Left ventricle myocardium inferior (tissue), 1 donor: ENCODE measurements at regions not wholly inside any gene's neighbourhood (a gene's known extent, or its start where the extent isn't known, plus 50 kb on each side); places are given as distances from the start of the nearest gene placed in this dataset.

Experiments used
- DNase-seq: peaks from one replicate; pipeline ENCODE4 v3.0.0-alpha.2; 2020
- H3K27ac ChIP-seq: fragments of 200-600 bp; replicated peaks from 2 replicates; pipeline ENCODE4 v1.8.0; 2021
- H3K27me3 ChIP-seq: fragments of 200-600 bp; 2 replicates; pipeline ENCODE4 v1.8.0; 2021; ENCODE audit warnings: low read depth
- H3K36me3 ChIP-seq: fragments of 200-600 bp; 2 replicates; pipeline ENCODE4 v1.8.0; 2021
- H3K4me1 ChIP-seq: fragments of 200-600 bp; 2 replicates; pipeline ENCODE4 v1.8.0; 2021
- H3K4me3 ChIP-seq: fragments of 200-600 bp; 2 replicates; pipeline ENCODE4 v1.8.0; 2021; ENCODE audit warnings: mild to moderate bottlenecking, moderate library complexity
- H3K9me3 ChIP-seq: fragments of 200-600 bp; replicated peaks from 2 replicates; pipeline ENCODE4 v1.8.0; 2021
- intact Hi-C: fragments of 100-400 bp; cut with micrococcal nuclease; formaldehyde crosslinking; loops from one replicate; pipeline ENCODE4 v1.11.0; 2022
- TF ChIP-seq, protein P1 (sequence below): fragments of 200-600 bp; IDR thresholded peaks from 2 replicates; pipeline ENCODE4 v1.8.0; 2021; ENCODE audit warnings: antibody characterized with exemption, mild to moderate bottlenecking, borderline replicate concordance
- donor health status: DM: no; HTN: yes; CAD: no; lungs with severe emphysema.

DNA sequence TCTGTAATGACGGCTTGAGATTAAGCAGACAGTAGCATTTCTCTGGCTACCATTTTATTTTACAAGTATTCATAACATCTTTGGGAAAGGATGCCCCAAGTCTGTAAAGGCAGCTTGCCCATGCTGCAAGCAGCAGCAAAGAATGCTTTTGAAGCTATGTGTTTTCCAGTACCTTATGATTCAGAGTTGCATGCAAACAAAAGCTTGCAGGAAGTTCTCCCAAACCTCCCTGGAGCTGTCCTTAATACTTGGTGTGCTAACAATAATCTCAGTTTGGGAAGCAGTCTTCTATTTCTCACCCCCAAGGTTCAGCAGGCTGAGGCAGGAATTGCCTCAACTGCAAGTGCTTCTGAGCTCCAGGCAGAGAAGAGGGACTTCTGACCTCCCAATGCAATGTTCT is 60.8 kb downstream of the CCNA1 start:
- no peak overlapping the region for H3K27ac ChIP-seq
- H3K4me3 ChIP-seq: no peak overlapping the region
- H3K4me1 ChIP-seq: no peaks in the 10 kb centered on the region
- peaks cover 3% of the 10 kb centered on the region for H3K27me3 ChIP-seq
- TF ChIP-seq, protein P1, sequence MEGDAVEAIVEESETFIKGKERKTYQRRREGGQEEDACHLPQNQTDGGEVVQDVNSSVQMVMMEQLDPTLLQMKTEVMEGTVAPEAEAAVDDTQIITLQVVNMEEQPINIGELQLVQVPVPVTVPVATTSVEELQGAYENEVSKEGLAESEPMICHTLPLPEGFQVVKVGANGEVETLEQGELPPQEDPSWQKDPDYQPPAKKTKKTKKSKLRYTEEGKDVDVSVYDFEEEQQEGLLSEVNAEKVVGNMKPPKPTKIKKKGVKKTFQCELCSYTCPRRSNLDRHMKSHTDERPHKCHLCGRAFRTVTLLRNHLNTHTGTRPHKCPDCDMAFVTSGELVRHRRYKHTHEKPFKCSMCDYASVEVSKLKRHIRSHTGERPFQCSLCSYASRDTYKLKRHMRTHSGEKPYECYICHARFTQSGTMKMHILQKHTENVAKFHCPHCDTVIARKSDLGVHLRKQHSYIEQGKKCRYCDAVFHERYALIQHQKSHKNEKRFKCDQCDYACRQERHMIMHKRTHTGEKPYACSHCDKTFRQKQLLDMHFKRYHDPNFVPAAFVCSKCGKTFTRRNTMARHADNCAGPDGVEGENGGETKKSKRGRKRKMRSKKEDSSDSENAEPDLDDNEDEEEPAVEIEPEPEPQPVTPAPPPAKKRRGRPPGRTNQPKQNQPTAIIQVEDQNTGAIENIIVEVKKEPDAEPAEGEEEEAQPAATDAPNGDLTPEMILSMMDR: no peak
- DNase-seq: no peak
- H3K36me3 ChIP-seq: no peaks in the 10 kb centered on the region
- H3K9me3 ChIP-seq: no peaks in the 10 kb centered on the region
- intact Hi-C loops: no loop called here

DNA sequence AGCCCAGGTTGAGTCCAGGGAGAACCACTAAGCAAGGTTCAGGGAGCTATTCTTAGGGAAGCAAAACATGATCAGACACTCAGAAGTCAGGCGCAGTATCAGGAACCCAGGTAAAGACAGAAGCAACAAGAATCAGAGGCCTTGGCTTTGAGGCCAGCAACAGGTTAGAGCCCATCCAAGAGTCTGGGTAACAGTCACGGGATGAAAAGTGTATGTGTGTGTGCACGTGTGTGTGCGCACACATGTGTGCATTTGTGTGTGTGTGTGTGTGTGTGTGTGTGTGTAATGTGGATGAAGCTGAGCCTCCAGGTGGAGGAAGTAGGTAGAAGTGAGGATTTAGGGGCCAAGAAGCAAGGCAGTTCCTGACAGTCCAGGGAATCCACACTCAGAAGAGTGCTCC is 63.1 kb downstream of the CCNA1 start:
- H3K4me1 ChIP-seq: no peaks in the 10 kb centered on the region
- TF ChIP-seq, protein P1: no peak
- peaks cover 3% of the 10 kb centered on the region for H3K27me3 ChIP-seq

DNA sequence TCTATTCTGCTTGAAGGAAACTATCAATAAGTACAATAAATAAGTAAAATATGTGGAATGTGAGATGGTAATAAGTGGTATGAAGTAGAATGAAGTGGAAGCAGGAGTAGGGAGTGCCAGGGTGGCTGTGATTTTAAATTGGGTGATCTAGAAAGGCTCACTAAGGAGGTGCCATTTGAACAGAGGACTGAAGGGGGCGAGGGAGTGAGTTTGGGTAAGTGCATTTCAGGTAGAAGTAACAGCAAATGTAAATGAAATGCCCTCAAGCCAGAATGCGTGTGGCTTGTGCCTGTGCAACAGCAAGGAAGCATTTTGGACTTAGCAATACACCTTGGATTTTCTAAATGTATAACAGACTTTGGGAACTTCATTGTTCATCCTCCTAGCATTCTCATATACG is 77.1 kb downstream of the CCNA1 start:
- Histone ChIP-seq H3K4me1 (no peaks in the 10 kb centered on the region), H3K27ac (no peak overlapping the region), H3K4me3 (no peak overlapping the region), H3K36me3 (no peaks in the 10 kb centered on the region), H3K27me3 (no peaks in the 10 kb centered on the region), H3K9me3 (peaks cover 3% of the 10 kb centered on the region)
- DNase-seq: no peak
- intact Hi-C loops: no loop called here
- TF ChIP-seq, protein P1: no peak

More for the DNA sequence above, 63.1 kb downstream of the CCNA1 start:
- Histone ChIP-seq H3K9me3 (no peaks in the 10 kb centered on the region), H3K27ac (no peak overlapping the region), H3K36me3 (no peaks in the 10 kb centered on the region), H3K4me3 (no peak overlapping the region)
- DNase-seq: no peak
- intact Hi-C loops: no loop called here

- TF ChIP-seq, protein P1: no peak
- H3K4me3 ChIP-seq: no peak overlapping the region
- no peaks in the 10 kb centered on the region for H3K9me3 ChIP-seq
- no peaks in the 10 kb centered on the region for H3K27me3 ChIP-seq
- no peak overlapping the region for H3K27ac ChIP-seq
- DNase-seq: no peak
- intact Hi-C loops: no loop called here
- no peaks in the 10 kb centered on the region for H3K4me1 ChIP-seq
- no peaks in the 10 kb centered on the region for H3K36me3 ChIP-seq
Measured at GRCh38 chr13:36512771-36513170, 80.5 kb downstream of the CCNA1 start.

- TF ChIP-seq, protein P1: no peak
- Histone ChIP-seq H3K4me1 (no peaks in the 10 kb centered on the region), H3K27me3 (no peaks in the 10 kb centered on the region), H3K27ac (no peak overlapping the region), H3K36me3 (no peaks in the 10 kb centered on the region), H3K4me3 (no peak overlapping the region), H3K9me3 (no peaks in the 10 kb centered on the region)
- intact Hi-C loops: no loop called here
- DNase-seq: no peak
Measured at GRCh38 chr13:36513266-36513665, 81.0 kb downstream of the CCNA1 start.

GRCh38 chr13:36515466-36515865 is 83.2 kb downstream of the CCNA1 start:
- H3K27me3 ChIP-seq: no peaks in the 10 kb centered on the region
- no peaks in the 10 kb centered on the region for H3K9me3 ChIP-seq
- H3K27ac ChIP-seq: no peak overlapping the region
- no peak overlapping the region for H3K4me3 ChIP-seq
- no peaks in the 10 kb centered on the region for H3K4me1 ChIP-seq
- no peak for DNase-seq
- no peaks in the 10 kb centered on the region for H3K36me3 ChIP-seq
- intact Hi-C loops: no loop called here
- TF ChIP-seq, protein P1: no peak
